ENCODE measurements at regions not wholly inside any gene's neighbourhood (a gene's known extent, or its start where the extent isn't known, plus 50 kb on each side); places are given as distances from the start of the nearest gene placed in this dataset.

DNA sequence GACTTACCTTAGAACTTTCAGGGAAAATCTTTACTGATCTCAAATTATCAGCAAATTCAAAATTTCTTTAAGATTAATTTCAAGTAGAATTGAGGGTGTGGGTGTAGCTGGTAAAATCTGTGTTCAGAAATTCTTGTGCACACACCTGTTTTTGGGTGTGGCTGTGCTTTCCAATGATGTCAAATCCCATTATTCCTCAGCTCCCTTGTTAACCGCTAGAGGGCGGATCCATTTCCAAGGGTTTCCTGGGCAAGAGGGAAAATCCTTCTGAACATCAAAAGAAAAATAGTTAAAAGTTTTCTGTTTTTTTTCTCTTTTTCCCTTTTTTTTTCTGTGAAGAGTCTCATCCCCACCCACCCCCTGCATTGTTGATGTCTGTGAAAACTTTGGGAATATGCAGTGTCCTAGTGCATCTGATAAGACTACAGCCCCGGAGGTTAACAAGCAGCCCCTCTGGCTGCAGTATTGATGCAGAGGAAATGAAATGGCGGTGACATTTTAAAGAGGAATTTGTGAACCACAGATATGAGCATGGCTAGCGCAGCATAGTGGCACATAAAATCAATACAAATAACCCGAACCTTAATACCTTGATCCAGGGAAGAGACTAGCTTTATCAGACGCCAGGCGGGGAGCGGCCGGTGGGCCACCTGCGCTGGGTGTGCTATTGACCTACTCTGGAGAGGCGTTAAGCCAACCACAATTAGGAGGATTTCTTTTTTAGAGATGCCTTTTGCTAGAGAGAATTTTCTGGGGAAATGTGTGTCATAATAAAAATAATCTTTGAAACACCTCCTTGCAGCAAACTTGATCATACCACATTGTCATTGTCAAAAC lies 130.9 kb downstream of the FOXA2 start (continued):
- TF ChIP-seq ZNF33A (CRISPR knock-in tag; IDR thresholded peaks at IDR 0.05; ENCODE audit: borderline replicate concordance) (no peak), ZSCAN31 (CRISPR knock-in tag; IDR thresholded peaks at IDR 0.05; ENCODE audit: low read depth) (no peak), ZC3H13 (CRISPR knock-in tag; IDR thresholded peaks at IDR 0.05) (no peak), ZC3H4 (CRISPR knock-in tag; IDR thresholded peaks at IDR 0.05; ENCODE audit: borderline replicate concordance) (no peak), RFXANK (CRISPR knock-in tag; IDR thresholded peaks at IDR 0.05) (no peak), ZNF124 (CRISPR knock-in tag; IDR thresholded peaks at IDR 0.05) (no peak), ZBTB7B (CRISPR knock-in tag; IDR thresholded peaks at IDR 0.05) (no peak), ZSCAN29 (CRISPR knock-in tag; conservative IDR thresholded peaks at IDR 0.05) (0 out of 2 replicates have a peak, but pooled peaks have one; percentile 26), ZNF230 (CRISPR knock-in tag; IDR thresholded peaks at IDR 0.05) (no peak), ZNF879 (CRISPR knock-in tag; IDR thresholded peaks at IDR 0.05) (no peak)
- TF ChIP-seq, protein P1, sequence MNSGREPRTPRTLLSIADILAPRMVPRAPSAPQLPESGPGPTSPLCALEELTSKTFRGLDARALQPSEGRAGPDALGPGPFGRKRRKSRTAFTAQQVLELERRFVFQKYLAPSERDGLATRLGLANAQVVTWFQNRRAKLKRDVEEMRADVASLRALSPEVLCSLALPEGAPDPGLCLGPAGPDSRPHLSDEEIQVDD (CRISPR knock-in tag; IDR thresholded peaks at IDR 0.05; ENCODE audit: borderline replicate concordance): no peak
- TF ChIP-seq, protein P2, sequence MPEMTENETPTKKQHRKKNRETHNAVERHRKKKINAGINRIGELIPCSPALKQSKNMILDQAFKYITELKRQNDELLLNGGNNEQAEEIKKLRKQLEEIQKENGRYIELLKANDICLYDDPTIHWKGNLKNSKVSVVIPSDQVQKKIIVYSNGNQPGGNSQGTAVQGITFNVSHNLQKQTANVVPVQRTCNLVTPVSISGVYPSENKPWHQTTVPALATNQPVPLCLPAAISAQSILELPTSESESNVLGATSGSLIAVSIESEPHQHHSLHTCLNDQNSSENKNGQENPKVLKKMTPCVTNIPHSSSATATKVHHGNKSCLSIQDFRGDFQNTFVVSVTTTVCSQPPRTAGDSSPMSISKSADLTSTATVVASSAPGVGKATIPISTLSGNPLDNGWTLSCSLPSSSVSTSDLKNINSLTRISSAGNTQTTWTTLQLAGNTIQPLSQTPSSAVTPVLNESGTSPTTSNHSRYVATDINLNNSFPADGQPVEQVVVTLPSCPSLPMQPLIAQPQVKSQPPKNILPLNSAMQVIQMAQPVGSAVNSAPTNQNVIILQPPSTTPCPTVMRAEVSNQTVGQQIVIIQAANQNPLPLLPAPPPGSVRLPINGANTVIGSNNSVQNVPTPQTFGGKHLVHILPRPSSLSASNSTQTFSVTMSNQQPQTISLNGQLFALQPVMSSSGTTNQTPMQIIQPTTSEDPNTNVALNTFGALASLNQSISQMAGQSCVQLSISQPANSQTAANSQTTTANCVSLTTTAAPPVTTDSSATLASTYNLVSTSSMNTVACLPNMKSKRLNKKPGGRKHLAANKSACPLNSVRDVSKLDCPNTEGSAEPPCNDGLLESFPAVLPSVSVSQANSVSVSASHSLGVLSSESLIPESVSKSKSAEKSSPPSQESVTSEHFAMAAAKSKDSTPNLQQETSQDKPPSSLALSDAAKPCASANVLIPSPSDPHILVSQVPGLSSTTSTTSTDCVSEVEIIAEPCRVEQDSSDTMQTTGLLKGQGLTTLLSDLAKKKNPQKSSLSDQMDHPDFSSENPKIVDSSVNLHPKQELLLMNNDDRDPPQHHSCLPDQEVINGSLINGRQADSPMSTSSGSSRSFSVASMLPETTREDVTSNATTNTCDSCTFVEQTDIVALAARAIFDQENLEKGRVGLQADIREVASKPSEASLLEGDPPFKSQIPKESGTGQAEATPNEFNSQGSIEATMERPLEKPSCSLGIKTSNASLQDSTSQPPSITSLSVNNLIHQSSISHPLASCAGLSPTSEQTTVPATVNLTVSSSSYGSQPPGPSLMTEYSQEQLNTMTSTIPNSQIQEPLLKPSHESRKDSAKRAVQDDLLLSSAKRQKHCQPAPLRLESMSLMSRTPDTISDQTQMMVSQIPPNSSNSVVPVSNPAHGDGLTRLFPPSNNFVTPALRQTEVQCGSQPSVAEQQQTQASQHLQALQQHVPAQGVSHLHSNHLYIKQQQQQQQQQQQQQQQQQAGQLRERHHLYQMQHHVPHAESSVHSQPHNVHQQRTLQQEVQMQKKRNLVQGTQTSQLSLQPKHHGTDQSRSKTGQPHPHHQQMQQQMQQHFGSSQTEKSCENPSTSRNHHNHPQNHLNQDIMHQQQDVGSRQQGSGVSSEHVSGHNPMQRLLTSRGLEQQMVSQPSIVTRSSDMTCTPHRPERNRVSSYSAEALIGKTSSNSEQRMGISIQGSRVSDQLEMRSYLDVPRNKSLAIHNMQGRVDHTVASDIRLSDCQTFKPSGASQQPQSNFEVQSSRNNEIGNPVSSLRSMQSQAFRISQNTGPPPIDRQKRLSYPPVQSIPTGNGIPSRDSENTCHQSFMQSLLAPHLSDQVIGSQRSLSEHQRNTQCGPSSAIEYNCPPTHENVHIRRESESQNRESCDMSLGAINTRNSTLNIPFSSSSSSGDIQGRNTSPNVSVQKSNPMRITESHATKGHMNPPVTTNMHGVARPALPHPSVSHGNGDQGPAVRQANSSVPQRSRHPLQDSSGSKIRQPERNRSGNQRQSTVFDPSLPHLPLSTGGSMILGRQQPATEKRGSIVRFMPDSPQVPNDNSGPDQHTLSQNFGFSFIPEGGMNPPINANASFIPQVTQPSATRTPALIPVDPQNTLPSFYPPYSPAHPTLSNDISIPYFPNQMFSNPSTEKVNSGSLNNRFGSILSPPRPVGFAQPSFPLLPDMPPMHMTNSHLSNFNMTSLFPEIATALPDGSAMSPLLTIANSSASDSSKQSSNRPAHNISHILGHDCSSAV (CRISPR knock-in tag; IDR thresholded peaks at IDR 0.05; ENCODE audit: borderline replicate concordance): no peak
- TF ChIP-seq, protein P3, sequence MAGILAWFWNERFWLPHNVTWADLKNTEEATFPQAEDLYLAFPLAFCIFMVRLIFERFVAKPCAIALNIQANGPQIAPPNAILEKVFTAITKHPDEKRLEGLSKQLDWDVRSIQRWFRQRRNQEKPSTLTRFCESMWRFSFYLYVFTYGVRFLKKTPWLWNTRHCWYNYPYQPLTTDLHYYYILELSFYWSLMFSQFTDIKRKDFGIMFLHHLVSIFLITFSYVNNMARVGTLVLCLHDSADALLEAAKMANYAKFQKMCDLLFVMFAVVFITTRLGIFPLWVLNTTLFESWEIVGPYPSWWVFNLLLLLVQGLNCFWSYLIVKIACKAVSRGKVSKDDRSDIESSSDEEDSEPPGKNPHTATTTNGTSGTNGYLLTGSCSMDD (CRISPR knock-in tag; IDR thresholded peaks at IDR 0.05): no peak
- TF ChIP-seq, protein P4, sequence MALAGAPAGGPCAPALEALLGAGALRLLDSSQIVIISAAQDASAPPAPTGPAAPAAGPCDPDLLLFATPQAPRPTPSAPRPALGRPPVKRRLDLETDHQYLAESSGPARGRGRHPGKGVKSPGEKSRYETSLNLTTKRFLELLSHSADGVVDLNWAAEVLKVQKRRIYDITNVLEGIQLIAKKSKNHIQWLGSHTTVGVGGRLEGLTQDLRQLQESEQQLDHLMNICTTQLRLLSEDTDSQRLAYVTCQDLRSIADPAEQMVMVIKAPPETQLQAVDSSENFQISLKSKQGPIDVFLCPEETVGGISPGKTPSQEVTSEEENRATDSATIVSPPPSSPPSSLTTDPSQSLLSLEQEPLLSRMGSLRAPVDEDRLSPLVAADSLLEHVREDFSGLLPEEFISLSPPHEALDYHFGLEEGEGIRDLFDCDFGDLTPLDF (CRISPR knock-in tag; IDR thresholded peaks at IDR 0.05): no peak
- TF ChIP-seq, protein P5, sequence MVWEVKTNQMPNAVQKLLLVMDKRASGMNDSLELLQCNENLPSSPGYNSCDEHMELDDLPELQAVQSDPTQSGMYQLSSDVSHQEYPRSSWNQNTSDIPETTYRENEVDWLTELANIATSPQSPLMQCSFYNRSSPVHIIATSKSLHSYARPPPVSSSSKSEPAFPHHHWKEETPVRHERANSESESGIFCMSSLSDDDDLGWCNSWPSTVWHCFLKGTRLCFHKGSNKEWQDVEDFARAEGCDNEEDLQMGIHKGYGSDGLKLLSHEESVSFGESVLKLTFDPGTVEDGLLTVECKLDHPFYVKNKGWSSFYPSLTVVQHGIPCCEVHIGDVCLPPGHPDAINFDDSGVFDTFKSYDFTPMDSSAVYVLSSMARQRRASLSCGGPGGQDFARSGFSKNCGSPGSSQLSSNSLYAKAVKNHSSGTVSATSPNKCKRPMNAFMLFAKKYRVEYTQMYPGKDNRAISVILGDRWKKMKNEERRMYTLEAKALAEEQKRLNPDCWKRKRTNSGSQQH (CRISPR knock-in tag; IDR thresholded peaks at IDR 0.05; ENCODE audit: low read depth): no peak
- TF ChIP-seq, protein P6, sequence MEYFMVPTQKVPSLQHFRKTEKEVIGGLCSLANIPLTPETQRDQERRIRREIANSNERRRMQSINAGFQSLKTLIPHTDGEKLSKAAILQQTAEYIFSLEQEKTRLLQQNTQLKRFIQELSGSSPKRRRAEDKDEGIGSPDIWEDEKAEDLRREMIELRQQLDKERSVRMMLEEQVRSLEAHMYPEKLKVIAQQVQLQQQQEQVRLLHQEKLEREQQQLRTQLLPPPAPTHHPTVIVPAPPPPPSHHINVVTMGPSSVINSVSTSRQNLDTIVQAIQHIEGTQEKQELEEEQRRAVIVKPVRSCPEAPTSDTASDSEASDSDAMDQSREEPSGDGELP (IDR thresholded peaks at IDR 0.05; ENCODE audit: borderline replicate concordance, low read depth): no peak

Measured in HepG2 (cell line).